SK-N-SH (cell line): ENCODE measurements at regions not wholly inside any gene's neighbourhood (a gene's known extent, or its start where the extent isn't known, plus 50 kb on each side); places are given as distances from the start of the nearest gene placed in this dataset.

Experiments
- CTCF ChIA-PET: fragments of 300-600, 350-600 bp; formaldehyde crosslinking; extraction: SDS; loops from one replicate; lab custom pipeline; 2021; lab: Yijun Ruan, JAX
- POLR2A ChIA-PET: fragments of 350-600 bp; sonication (Branson Sonifier 250); formaldehyde crosslinking; extraction: SDS; loops from one replicate; lab custom pipeline; 2020; ENCODE audit warnings: antibody characterized with exemption, inconsistent platforms; lab: Yijun Ruan, JAX
- DNase-seq: peaks from one replicate; pipeline ENCODE4 v3.0.0; 2012
- H2AFZ ChIP-seq: fragments of 200-600 bp; sonication (generic); 2 replicates; pipeline ENCODE4 v1.8.1; 2016; ENCODE audit warnings: antibody characterized with exemption, mild to moderate bottlenecking, low read depth
- H3F3A ChIP-seq: fragments of 200-600 bp; sonication (generic); replicated peaks from 2 replicates; pipeline ENCODE3; 2016; ENCODE audit warnings: antibody characterized with exemption, mild to moderate bottlenecking; ENCODE audit not compliant: insufficient read depth
- H3K27ac ChIP-seq, 2 experiments: fragments of 200-500 bp in 1 of 2; fragments of 200-600 bp in 1 of 2; sonication (Bioruptor generic) in 1 of 2; sonication (generic), shearing (Covaris generic) in 1 of 2; 2 replicates each; pipeline versions ENCODE4 v1.5.1 to v1.6.1; 2014 to 2016; ENCODE audit warnings: low read depth in 2 of 2, inconsistent platforms in 1 of 2, low read length in 1 of 2, mild to moderate bottlenecking in 1 of 2, mixed read lengths in 1 of 2
- H3K27me3 ChIP-seq: fragments of 200-600 bp; sonication (generic), shearing (Covaris generic); 2 replicates; pipeline ENCODE4 v1.6.1; 2016; ENCODE audit warnings: mixed run types; ENCODE audit not compliant: insufficient read depth
- H3K36me3 ChIP-seq, 2 experiments: fragments of 200-500 bp in 1 of 2; fragments of 200-600 bp in 1 of 2; sonication (Bioruptor generic) in 1 of 2; sonication (generic) in 1 of 2; replicated peaks in 1 of 2; 2 replicates each; pipeline versions ENCODE3 to v1.5.1; 2014 to 2016; ENCODE audit warnings: low read length in 1 of 2, mild to moderate bottlenecking in 1 of 2; ENCODE audit not compliant: insufficient read depth in 2 of 2, control insufficient read depth in 1 of 2
- H3K4me1 ChIP-seq, 2 experiments: fragments of 200-500 bp in 1 of 2; fragments of 200-600 bp in 1 of 2; sonication (Bioruptor generic) in 1 of 2; sonication (generic), shearing (Covaris generic) in 1 of 2; 2 replicates each; pipeline versions ENCODE4 v1.5.1 to v1.6.1; 2014 to 2016; ENCODE audit warnings: low read depth in 1 of 2, low read length in 1 of 2, mixed run types in 1 of 2; ENCODE audit not compliant: insufficient read depth in 2 of 2, control insufficient read depth in 1 of 2
- H3K4me2 ChIP-seq: fragments of 200-600 bp; sonication (generic), shearing (Covaris generic); 2 replicates; pipeline ENCODE4 v1.6.1; 2017; ENCODE audit warnings: mixed run types
- H3K4me3 ChIP-seq, 2 experiments: fragments of 200-500 bp in 1 of 2; fragments of 200-600 bp in 1 of 2; sonication (Bioruptor generic) in 1 of 2; sonication (generic), shearing (Covaris generic) in 1 of 2; 2 replicates each; pipeline versions ENCODE4 v1.5.1 to v1.8.1; 2014 to 2016; ENCODE audit warnings: low read depth in 2 of 2, inconsistent platforms in 1 of 2, low read length in 1 of 2, mild to moderate bottlenecking in 1 of 2, mixed read lengths in 1 of 2, moderate library complexity in 1 of 2
- H3K79me2 ChIP-seq: fragments of 200-600 bp; sonication (generic); 2 replicates; pipeline ENCODE4 v1.8.1; 2017; ENCODE audit warnings: mild to moderate bottlenecking; ENCODE audit not compliant: insufficient read depth
- H3K9ac ChIP-seq: fragments of 200-600 bp; sonication (generic); 2 replicates; pipeline ENCODE4 v1.6.1; 2017; ENCODE audit warnings: mixed run types
- H3K9me2 ChIP-seq: fragments of 200-600 bp; sonication (generic); 2 replicates; pipeline ENCODE4 v1.6.1; 2017; ENCODE audit warnings: mixed run types
- H3K9me3 ChIP-seq: fragments of 200-600 bp; sonication (generic); 2 replicates; pipeline ENCODE4 v1.6.1; 2017; ENCODE audit warnings: mixed run types, mild to moderate bottlenecking, moderate library complexity
- H4K20me1 ChIP-seq: fragments of 200-600 bp; sonication (generic); 2 replicates; pipeline ENCODE4 v1.6.1; 2017; ENCODE audit warnings: mild to moderate bottlenecking, mixed run types; ENCODE audit not compliant: insufficient read depth
- CHD2 ChIP-seq: fragments of 150-350 bp; IDR thresholded peaks from 2 replicates; pipeline ENCODE4 v1.6.1; 2018; ENCODE audit warnings: low read length; ENCODE audit not compliant: partially characterized antibody
- ELF1 ChIP-seq: IDR thresholded peaks from 2 replicates; pipeline ENCODE4 v1.4.0; 2012
- EZH2phosphoT487 ChIP-seq: fragments of 200-600 bp; sonication (generic); IDR thresholded peaks from 2 replicates; pipeline ENCODE4 v1.6.1; 2017; ENCODE audit warnings: low read depth, mixed run types, mild to moderate bottlenecking, antibody characterized with exemption, moderate library complexity, borderline replicate concordance
- MAX ChIP-seq: IDR thresholded peaks from 2 replicates; pipeline ENCODE4 v1.4.0; 2012; ENCODE audit warnings: low read depth
- MEF2A ChIP-seq: IDR thresholded peaks from 2 replicates; pipeline ENCODE4 v1.4.0; 2012; ENCODE audit warnings: low read depth, borderline replicate concordance
- MXI1 ChIP-seq: IDR thresholded peaks from 2 replicates; pipeline ENCODE4 v1.6.1; 2012; ENCODE audit warnings: mild to moderate bottlenecking, low read depth, low read length, improper control_type of control experiment
- PBX3 ChIP-seq: IDR thresholded peaks from 2 replicates; pipeline ENCODE4; 2012
- RFX5 ChIP-seq: IDR thresholded peaks from 2 replicates; pipeline ENCODE4 v1.6.1; 2012; ENCODE audit warnings: mild to moderate bottlenecking, improper control_type of control experiment, low read length
- RXRA ChIP-seq: IDR thresholded peaks from 2 replicates; pipeline ENCODE4 v1.4.0; 2012; ENCODE audit warnings: low read depth, mild to moderate bottlenecking, borderline replicate concordance
- SMC3 ChIP-seq: IDR thresholded peaks from 2 replicates; pipeline ENCODE4 v1.6.1; 2012; ENCODE audit warnings: low read depth, low read length, improper control_type of control experiment
- TAF1 ChIP-seq: IDR thresholded peaks from 2 replicates; pipeline ENCODE4 v1.6.1; 2012; ENCODE audit warnings: low read depth, mild to moderate bottlenecking, low read length, moderate library complexity, borderline replicate concordance
- WGBS: methylation state at CpG from one replicate; pipeline ENCODE4 v1.1.6; 2017; ENCODE audit warnings: low lambda C conversion rate; 5-methylcytosine and 5-hydroxymethylcytosine counted together
- TF ChIP-seq, protein P1 (sequence below): IDR thresholded peaks from 2 replicates; pipeline ENCODE4 v1.4.0; 2012; ENCODE audit warnings: low read depth, borderline replicate concordance

DNA sequence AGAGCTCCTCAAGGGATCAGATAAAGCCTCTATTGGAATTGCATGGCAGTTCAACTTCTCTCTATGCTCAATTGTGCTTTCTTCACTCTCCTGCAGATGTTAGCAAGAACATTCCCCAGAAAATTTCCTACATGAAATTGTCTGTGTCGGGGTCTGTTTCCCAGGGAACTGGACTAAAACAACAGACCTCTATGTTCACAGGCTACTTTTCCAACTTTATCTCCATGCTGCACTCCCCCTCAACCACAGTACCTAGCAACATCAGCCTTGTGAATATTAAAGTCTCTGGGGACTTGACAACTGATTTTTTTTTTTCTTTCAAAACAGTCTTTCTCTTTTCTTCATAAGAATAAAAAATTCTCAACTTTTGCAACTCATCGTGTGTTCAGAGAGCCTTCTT is 1470.8 kb upstream of the ADGRL3 start (continued):
- no peak for TF ChIP-seq SMC3
- TF ChIP-seq, protein P1, sequence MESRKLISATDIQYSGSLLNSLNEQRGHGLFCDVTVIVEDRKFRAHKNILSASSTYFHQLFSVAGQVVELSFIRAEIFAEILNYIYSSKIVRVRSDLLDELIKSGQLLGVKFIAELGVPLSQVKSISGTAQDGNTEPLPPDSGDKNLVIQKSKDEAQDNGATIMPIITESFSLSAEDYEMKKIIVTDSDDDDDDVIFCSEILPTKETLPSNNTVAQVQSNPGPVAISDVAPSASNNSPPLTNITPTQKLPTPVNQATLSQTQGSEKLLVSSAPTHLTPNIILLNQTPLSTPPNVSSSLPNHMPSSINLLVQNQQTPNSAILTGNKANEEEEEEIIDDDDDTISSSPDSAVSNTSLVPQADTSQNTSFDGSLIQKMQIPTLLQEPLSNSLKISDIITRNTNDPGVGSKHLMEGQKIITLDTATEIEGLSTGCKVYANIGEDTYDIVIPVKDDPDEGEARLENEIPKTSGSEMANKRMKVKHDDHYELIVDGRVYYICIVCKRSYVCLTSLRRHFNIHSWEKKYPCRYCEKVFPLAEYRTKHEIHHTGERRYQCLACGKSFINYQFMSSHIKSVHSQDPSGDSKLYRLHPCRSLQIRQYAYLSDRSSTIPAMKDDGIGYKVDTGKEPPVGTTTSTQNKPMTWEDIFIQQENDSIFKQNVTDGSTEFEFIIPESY: no peak
- TF ChIP-seq, all 33 proteins: peak for 0

DNA sequence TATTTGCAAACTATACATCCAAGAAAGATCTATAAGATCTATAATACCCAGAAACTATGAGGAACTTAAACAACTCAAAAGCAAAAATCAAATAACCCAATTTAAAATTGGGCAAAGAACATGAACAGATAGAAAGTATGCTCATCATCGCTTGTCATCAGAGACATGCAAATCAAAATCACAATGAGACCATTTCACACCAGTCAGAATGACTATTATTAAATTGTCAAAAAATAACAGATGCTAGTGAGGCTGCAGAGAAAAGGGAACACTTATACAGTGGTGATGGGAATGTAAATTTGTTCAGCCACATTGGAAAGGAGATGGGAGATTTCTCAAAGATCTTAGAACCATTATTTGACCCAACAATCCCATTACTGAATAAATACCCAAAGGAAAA is 1451.7 kb upstream of the ADGRL3 start:
- no peak overlapping the region for H3K4me2 ChIP-seq
- no peak overlapping the region for H3K27ac ChIP-seq
- 73% methylated on average over 1 of the region's 1 CpG for WGBS
- no peaks in the 10 kb centered on the region for H3K4me1 ChIP-seq
- no peaks in the 10 kb centered on the region for H3K9me2 ChIP-seq
- POLR2A ChIA-PET: no interaction called here
- no peak overlapping the region for H3K4me3 ChIP-seq
- DNase-seq: no peak
- H3K27me3 ChIP-seq: no peaks in the 10 kb centered on the region
- no peak overlapping the region for H2AFZ ChIP-seq
- H3K79me2 ChIP-seq: no peaks in the 10 kb centered on the region
- no peaks in the 10 kb centered on the region for H4K20me1 ChIP-seq
- no peaks in the 10 kb centered on the region for H3F3A ChIP-seq
- no peaks in the 10 kb centered on the region for H3K9me3 ChIP-seq
- TF ChIP-seq PBX3 (no peak), MXI1 (no peak), ELF1 (no peak), RFX5 (no peak), CHD2 (no peak), SMC3 (no peak)
- no peak overlapping the region for H3K9ac ChIP-seq
- CTCF ChIA-PET: no interaction called here
- H3K36me3 ChIP-seq: no peaks in the 10 kb centered on the region

DNA sequence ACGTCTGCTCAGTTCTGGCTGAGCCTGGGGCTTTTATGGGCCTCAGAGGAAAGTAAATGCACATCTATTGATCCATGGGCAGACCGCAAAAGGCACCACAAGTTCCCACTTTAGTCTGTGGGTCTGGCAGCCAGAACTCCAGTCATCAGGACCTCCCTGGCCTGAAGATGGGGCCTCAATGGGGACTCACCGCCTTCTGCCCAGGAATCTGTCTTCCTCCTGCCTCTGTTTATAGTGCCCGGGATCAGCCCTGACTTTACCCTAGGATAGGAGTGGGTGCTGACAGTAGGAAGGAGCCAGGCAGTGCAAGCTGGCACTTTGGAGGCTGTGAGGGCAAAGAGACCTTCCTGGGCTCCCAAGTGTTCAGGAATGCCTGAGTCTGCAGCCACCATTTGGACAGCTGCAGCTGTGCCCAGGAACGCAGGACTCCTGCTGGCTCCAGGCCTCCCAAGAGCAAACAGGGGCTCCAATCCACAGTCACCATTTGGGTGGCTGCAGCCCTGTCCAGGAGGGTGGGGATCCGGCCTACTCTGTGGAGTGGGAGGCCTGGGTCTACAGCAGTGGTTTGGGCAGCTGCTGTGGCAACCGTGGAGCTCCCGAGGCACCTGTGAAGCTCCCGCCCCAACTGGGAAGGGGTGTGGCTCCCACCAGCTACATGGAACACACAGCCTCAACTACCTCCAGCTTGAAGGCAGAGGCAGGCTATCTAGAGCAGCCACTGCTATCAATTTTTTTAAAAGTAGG is 1440.9 kb upstream of the ADGRL3 start:
- Histone ChIP-seq H3K79me2 (no peaks in the 10 kb centered on the region), H3K27ac (no peak overlapping the region), H3K4me2 (no peak overlapping the region), H3K4me3 (no peak overlapping the region), H2AFZ (no peak overlapping the region), H3F3A (no peaks in the 10 kb centered on the region), H3K36me3 (no peaks in the 10 kb centered on the region), H3K9me2 (no peaks in the 10 kb centered on the region), H4K20me1 (no peaks in the 10 kb centered on the region), H3K9ac (no peak overlapping the region), H3K9me3 (no peaks in the 10 kb centered on the region), H3K27me3 (no peaks in the 10 kb centered on the region), H3K4me1 (no peaks in the 10 kb centered on the region)
- WGBS: no CpG with 5 or more reads among the region's 9 CpGs
- POLR2A ChIA-PET: interaction anchor here (0.7 kb wide), 1 partner anchor 21 kb away, joined by 4 read pairs; no protein-coding TSS in a partner anchor
- TF ChIP-seq MXI1 (no peak), MAX (no peak), MEF2A (no peak), SMC3 (no peak), EZH2phosphoT487 (no peak), TAF1 (no peak), RXRA (no peak)
- DNase-seq: no peak
- CTCF ChIA-PET: no interaction called here
